Trophoblast cell (in vitro differentiated cells and primary cell): ENCODE measurements at regions not wholly inside any gene's neighbourhood (a gene's known extent, or its start where the extent isn't known, plus 50 kb on each side); places are given as distances from the start of the nearest gene placed in this dataset.

ENCODE experiments used
- DNase-seq, 2 donors: peaks; one replicate each; pipeline ENCODE4 v3.0.0-alpha.2; 2016
- H2AFZ ChIP-seq: 2 replicates; pipeline ENCODE4 v1.6.1; 2013; ENCODE audit warnings: low read length, moderate library complexity, mild to moderate bottlenecking; ENCODE audit not compliant: insufficient read depth, poor library complexity
- H2AK5ac ChIP-seq: 2 replicates; pipeline ENCODE4 v1.6.1; 2013; ENCODE audit warnings: mild to moderate bottlenecking, low read length
- H2BK120ac ChIP-seq: 2 replicates; pipeline ENCODE4 v1.6.1; 2013; ENCODE audit warnings: low read length, mild to moderate bottlenecking, moderate library complexity; ENCODE audit not compliant: insufficient read depth, poor library complexity
- H2BK12ac ChIP-seq: 2 replicates; pipeline ENCODE4 v1.6.1; 2013; ENCODE audit warnings: mild to moderate bottlenecking, low read length, moderate library complexity
- H2BK5ac ChIP-seq: 2 replicates; pipeline ENCODE4 v1.6.1; 2013; ENCODE audit warnings: low read length, low read depth, moderate library complexity, mild to moderate bottlenecking; ENCODE audit not compliant: poor library complexity
- H3K14ac ChIP-seq: 2 replicates; pipeline ENCODE4 v1.6.1; 2013; ENCODE audit warnings: mild to moderate bottlenecking, low read length
- H3K18ac ChIP-seq: 2 replicates; pipeline ENCODE4 v1.6.1; 2013; ENCODE audit warnings: mild to moderate bottlenecking, low read length
- H3K23ac ChIP-seq: 2 replicates; pipeline ENCODE4 v1.6.1; 2013; ENCODE audit warnings: low read length
- H3K27ac ChIP-seq: 2 replicates; pipeline ENCODE4 v1.5.1; 2013; ENCODE audit warnings: low read depth, mild to moderate bottlenecking, inconsistent platforms, low read length, moderate library complexity
- H3K27me3 ChIP-seq: 2 replicates; pipeline ENCODE4 v1.6.1; 2013; ENCODE audit warnings: inconsistent platforms, mild to moderate bottlenecking, low read length, moderate library complexity; ENCODE audit not compliant: insufficient read depth
- H3K36me3 ChIP-seq, 2 experiments: 1 replicate in 1 of 2; 2 replicates in 1 of 2; pipeline ENCODE4 v1.6.1; 2013; ENCODE audit warnings: low read length in 2 of 2, mild to moderate bottlenecking in 2 of 2, moderate library complexity in 1 of 2; ENCODE audit not compliant: insufficient read depth in 2 of 2, control insufficient read depth in 1 of 2
- H3K4ac ChIP-seq: 2 replicates; pipeline ENCODE4 v1.6.1; 2013; ENCODE audit warnings: low read depth, mild to moderate bottlenecking, low read length, moderate library complexity
- H3K4me1 ChIP-seq, 2 experiments: 1 replicate in 1 of 2; 2 replicates in 1 of 2; pipeline ENCODE4 v1.6.1; 2013; ENCODE audit warnings: low read length in 2 of 2, mild to moderate bottlenecking in 2 of 2, moderate library complexity in 1 of 2; ENCODE audit not compliant: insufficient read depth in 2 of 2, control insufficient read depth in 1 of 2
- H3K4me2 ChIP-seq: 2 replicates; pipeline ENCODE4 v1.6.1; 2013; ENCODE audit warnings: inconsistent platforms, mild to moderate bottlenecking, low read length, moderate library complexity
- H3K4me3 ChIP-seq: 2 replicates; pipeline ENCODE4 v1.5.1; 2013; ENCODE audit warnings: mild to moderate bottlenecking, low read depth, low read length, inconsistent platforms
- H3K79me1 ChIP-seq: one replicate; pipeline ENCODE4 v1.6.1; 2013; ENCODE audit warnings: low read length
- H3K79me2 ChIP-seq: 2 replicates; pipeline ENCODE4 v1.6.1; 2013; ENCODE audit warnings: low read length, mild to moderate bottlenecking; ENCODE audit not compliant: control insufficient read depth, insufficient read depth, poor library complexity
- H3K9ac ChIP-seq: 2 replicates; pipeline ENCODE4 v1.6.1; 2013; ENCODE audit warnings: mild to moderate bottlenecking, low read length
- H3K9me3 ChIP-seq: 2 replicates; pipeline ENCODE4 v1.6.1; 2013; ENCODE audit warnings: low read depth, mild to moderate bottlenecking, control low read depth, inconsistent platforms, low read length; ENCODE audit not compliant: insufficient read depth
- H4K12ac ChIP-seq: 2 replicates; pipeline ENCODE4 v1.6.1; 2013; ENCODE audit warnings: low read depth, mild to moderate bottlenecking, low read length, moderate library complexity
- H4K8ac ChIP-seq: 2 replicates; pipeline ENCODE4 v1.6.1; 2013; ENCODE audit warnings: low read depth, mild to moderate bottlenecking, low read length, moderate library complexity
- H4K91ac ChIP-seq: one replicate; pipeline ENCODE4 v1.6.1; 2013; ENCODE audit warnings: low read depth, mild to moderate bottlenecking, low read length, moderate library complexity
- WGBS: extraction: QIAGEN DNeasy Blood & Tissue Kit; methylation state at CpG from one replicate; pipeline ENCODE4 v1.1.7; 2013; ENCODE audit warnings: missing lambda C conversion rate; ENCODE audit not compliant: insufficient read length, insufficient coverage; ENCODE audit errors: extremely low coverage; 5-methylcytosine and 5-hydroxymethylcytosine counted together

DNA sequence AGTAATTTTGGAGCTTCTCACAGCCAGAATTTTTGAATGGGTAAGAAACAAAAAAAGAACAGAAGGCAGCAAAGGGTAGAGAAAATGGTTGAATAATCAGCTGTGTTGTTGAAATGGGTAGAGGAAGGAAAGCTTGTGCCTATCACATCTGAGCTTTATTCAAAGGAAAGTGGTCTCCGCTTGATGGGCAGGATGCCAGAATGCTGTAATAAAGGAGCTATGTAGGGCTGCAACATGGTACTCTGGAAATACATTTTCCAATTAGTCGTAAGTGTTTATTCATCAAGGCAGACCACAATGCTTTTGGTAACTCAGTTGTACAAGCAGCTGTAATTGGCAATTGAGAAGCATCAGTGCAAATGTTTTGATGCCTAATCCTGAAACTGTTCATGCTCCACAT, 196.9 kb downstream of the ICOS start:
- no peak overlapping the region for H3K9ac ChIP-seq
- H2BK5ac ChIP-seq, result no peak overlapping the region
- no peaks in the 10 kb centered on the region for H3K79me2 ChIP-seq
- no peaks in the 10 kb centered on the region for H3K79me1 ChIP-seq
- H3K27me3 ChIP-seq, result no peaks in the 10 kb centered on the region
- H2BK120ac ChIP-seq, result no peak overlapping the region
- H3K4me2 ChIP-seq, result no peak overlapping the region
- no peaks in the 10 kb centered on the region for H3K9me3 ChIP-seq
- no peak overlapping the region for H2AK5ac ChIP-seq
- H3K4ac ChIP-seq, result no peak overlapping the region
- WGBS, result no CpG with 5 or more reads among the region's 2 CpGs
- no peaks in the 10 kb centered on the region for H3K4me1 ChIP-seq
- H4K12ac ChIP-seq, result no peak overlapping the region
- H3K14ac ChIP-seq, result no peak overlapping the region
- H2AFZ ChIP-seq, result no peak overlapping the region
- no peak overlapping the region for H3K23ac ChIP-seq
- H4K8ac ChIP-seq, result no peak overlapping the region
- no peaks in the 10 kb centered on the region for H3K36me3 ChIP-seq
- H2BK12ac ChIP-seq, result no peak overlapping the region
- H3K4me3 ChIP-seq, result no peak overlapping the region
- DNase-seq, result no peak
- H3K18ac ChIP-seq, result no peak overlapping the region
- no peak overlapping the region for H4K91ac ChIP-seq
- H3K27ac ChIP-seq, result no peak overlapping the region

DNA sequence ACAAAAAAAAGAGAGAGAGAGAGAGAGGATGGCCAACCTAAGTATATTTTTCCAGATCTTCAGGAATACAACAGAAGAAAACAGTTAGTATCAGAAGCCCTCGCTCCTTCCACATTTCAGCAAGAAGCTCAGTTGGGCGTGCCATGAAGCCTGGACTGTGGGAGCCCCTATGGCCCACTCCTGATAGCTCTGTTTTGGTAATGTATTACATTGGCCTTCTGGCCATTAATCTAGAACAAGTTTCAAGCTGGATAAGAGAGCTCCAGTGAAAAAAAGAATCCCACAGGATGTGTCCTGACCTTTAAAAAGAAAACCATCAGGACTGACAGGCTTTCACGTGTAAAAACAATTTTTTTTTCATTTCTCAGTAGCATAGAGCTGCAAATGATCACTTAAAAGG, 197.9 kb downstream of the ICOS start:
- Histone ChIP-seq H4K8ac (no peak overlapping the region), H3K9ac (no peak overlapping the region), H4K12ac (no peak overlapping the region), H3K36me3 (no peaks in the 10 kb centered on the region), H3K23ac (no peak overlapping the region), H3K4me1 (no peaks in the 10 kb centered on the region), H2AFZ (no peak overlapping the region), H3K79me2 (no peaks in the 10 kb centered on the region), H3K27ac (no peak overlapping the region), H3K18ac (no peak overlapping the region), H3K27me3 (no peaks in the 10 kb centered on the region), H2AK5ac (no peak overlapping the region), H4K91ac (no peak overlapping the region), H2BK12ac (no peak overlapping the region), H3K9me3 (no peaks in the 10 kb centered on the region), H3K79me1 (no peaks in the 10 kb centered on the region), H3K4me3 (no peak overlapping the region), H3K14ac (no peak overlapping the region), H2BK120ac (no peak overlapping the region), H3K4me2 (no peak overlapping the region), H3K4ac (no peak overlapping the region), H2BK5ac (no peak overlapping the region)
- no CpG with 5 or more reads among the region's 3 CpGs for WGBS
- no peak for DNase-seq

DNA sequence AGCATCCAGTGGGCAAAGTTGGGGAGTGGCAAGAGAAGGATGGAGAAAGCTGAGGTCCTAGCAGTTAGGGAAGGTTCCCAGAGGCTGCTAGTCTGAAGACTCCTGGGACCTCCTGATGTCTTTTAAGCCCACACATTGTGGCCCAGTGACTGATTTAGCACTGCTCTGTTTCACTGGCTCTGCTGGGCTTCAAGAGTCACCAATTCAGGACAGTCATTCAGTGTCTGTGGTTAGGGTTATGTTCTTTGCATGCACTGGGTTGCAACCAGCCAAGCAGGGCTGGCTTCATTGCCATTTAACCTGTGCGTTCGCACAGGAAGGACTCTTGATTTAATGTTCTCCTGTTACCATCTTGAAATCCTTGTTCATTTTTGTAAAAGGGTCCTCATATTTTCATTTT, 199.2 kb downstream of the ICOS start:
- H4K12ac ChIP-seq, result no peak overlapping the region
- H3K27ac ChIP-seq, result no peak overlapping the region
- no peak overlapping the region for H3K14ac ChIP-seq
- H4K91ac ChIP-seq, result no peak overlapping the region
- no CpG with 5 or more reads among the region's 2 CpGs for WGBS
- no peaks in the 10 kb centered on the region for H3K9me3 ChIP-seq
- H3K4me3 ChIP-seq, result no peak overlapping the region
- H2BK12ac ChIP-seq, result no peak overlapping the region
- H2AFZ ChIP-seq, result no peak overlapping the region
- no peaks in the 10 kb centered on the region for H3K4me1 ChIP-seq
- no peak overlapping the region for H3K18ac ChIP-seq
- H4K8ac ChIP-seq, result no peak overlapping the region
- no peak overlapping the region for H3K23ac ChIP-seq
- no peak overlapping the region for H2AK5ac ChIP-seq
- no peaks in the 10 kb centered on the region for H3K27me3 ChIP-seq
- no peaks in the 10 kb centered on the region for H3K36me3 ChIP-seq
- H3K4ac ChIP-seq, result no peak overlapping the region
- H2BK5ac ChIP-seq, result no peak overlapping the region
- H3K4me2 ChIP-seq, result no peak overlapping the region
- H3K9ac ChIP-seq, result no peak overlapping the region
- DNase-seq, result no peak
- no peak overlapping the region for H2BK120ac ChIP-seq
- H3K79me1 ChIP-seq, result no peaks in the 10 kb centered on the region
- H3K79me2 ChIP-seq, result no peaks in the 10 kb centered on the region

DNA sequence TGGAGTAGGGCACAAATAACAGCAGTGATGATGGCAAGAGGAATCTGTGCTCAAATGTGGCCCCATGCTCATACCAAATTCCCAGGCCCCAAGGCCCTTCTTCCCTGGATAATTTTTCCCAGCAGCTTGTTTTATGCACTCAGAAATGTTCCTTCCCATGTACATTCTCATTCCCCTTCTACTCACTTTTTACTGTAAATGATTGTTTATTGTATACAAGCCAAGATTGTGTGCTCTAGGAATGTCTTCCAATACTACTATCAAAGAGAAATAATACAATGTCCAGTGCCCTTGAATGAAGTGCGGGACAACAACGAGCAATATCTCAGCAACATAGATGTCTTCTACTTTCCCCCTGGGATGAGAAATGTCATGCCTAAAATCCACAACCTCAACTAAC, 201.6 kb downstream of the ICOS start:
- no peak overlapping the region for H2BK5ac ChIP-seq
- no peak overlapping the region for H3K14ac ChIP-seq
- H2BK120ac ChIP-seq, result no peak overlapping the region
- no peak overlapping the region for H2BK12ac ChIP-seq
- H2AFZ ChIP-seq, result no peak overlapping the region
- H3K23ac ChIP-seq, result no peak overlapping the region
- H4K91ac ChIP-seq, result no peak overlapping the region
- H3K79me2 ChIP-seq, result no peaks in the 10 kb centered on the region
- WGBS, result no CpG with 5 or more reads among the region's 2 CpGs
- no peak overlapping the region for H4K12ac ChIP-seq
- DNase-seq, result no peak
- H3K9ac ChIP-seq, result no peak overlapping the region
- H2AK5ac ChIP-seq, result no peak overlapping the region
- no peaks in the 10 kb centered on the region for H3K36me3 ChIP-seq
- H4K8ac ChIP-seq, result no peak overlapping the region
- no peaks in the 10 kb centered on the region for H3K27me3 ChIP-seq
- H3K27ac ChIP-seq, result no peak overlapping the region
- no peak overlapping the region for H3K4ac ChIP-seq
- H3K4me3 ChIP-seq, result no peak overlapping the region
- H3K4me1 ChIP-seq, result no peaks in the 10 kb centered on the region
- no peaks in the 10 kb centered on the region for H3K79me1 ChIP-seq
- H3K9me3 ChIP-seq, result no peaks in the 10 kb centered on the region
- H3K4me2 ChIP-seq, result no peak overlapping the region
- no peak overlapping the region for H3K18ac ChIP-seq
